IPS DF 6.9 (cell line): ENCODE measurements at regions not wholly inside any gene's neighbourhood (a gene's known extent, or its start where the extent isn't known, plus 50 kb on each side); places are given as distances from the start of the nearest gene placed in this dataset.
"Not testable (repeated sequence)": the region's sequence is repeated elsewhere in the genome, so short reads cannot be mapped to it uniquely, and the experiment has no call there.

Source experiments
- DNase-seq: peaks from one replicate; pipeline ENCODE4 v3.0.0-alpha.2; 2013; ENCODE audit warnings: low read depth, low spot score
- H3K27ac ChIP-seq: one replicate; pipeline ENCODE4 v1.5.1; 2013; ENCODE audit warnings: low read length, control low read depth
- H3K27me3 ChIP-seq: 2 replicates; pipeline ENCODE4 v1.6.1; 2013; ENCODE audit warnings: mild to moderate bottlenecking, low read length; ENCODE audit not compliant: control insufficient read depth, insufficient read depth
- H3K36me3 ChIP-seq: 2 replicates; pipeline ENCODE4 v1.6.1; 2013; ENCODE audit warnings: low read length; ENCODE audit not compliant: control insufficient read depth, insufficient read depth
- H3K4me1 ChIP-seq: 2 replicates; pipeline ENCODE4 v1.6.1; 2013; ENCODE audit warnings: low read length; ENCODE audit not compliant: control insufficient read depth, insufficient read depth
- H3K4me3 ChIP-seq: 2 replicates; pipeline ENCODE4 v1.5.1; 2013; ENCODE audit warnings: mild to moderate bottlenecking, low read length
- H3K9me3 ChIP-seq: 2 replicates; pipeline ENCODE4 v1.6.1; 2013; ENCODE audit warnings: low read length, inconsistent platforms; ENCODE audit not compliant: control insufficient read depth, insufficient read depth
- WGBS: extraction: QIAGEN DNeasy Blood & Tissue Kit; methylation state at CpG from one replicate; pipeline ENCODE4 v1.1.7; 2013; ENCODE audit warnings: mixed read lengths, missing lambda C conversion rate; ENCODE audit not compliant: insufficient read length, insufficient coverage; 5-methylcytosine and 5-hydroxymethylcytosine counted together

GRCh38 chr14:56000846-56001245, 117.4 kb upstream of the PELI2 start:
- no peak for DNase-seq
- H3K36me3 ChIP-seq: no peaks in the 10 kb centered on the region
- no peaks in the 10 kb centered on the region for H3K9me3 ChIP-seq
- no peak overlapping the region for H3K27ac ChIP-seq
- H3K4me1 ChIP-seq: 0 out of 2 replicates have a peak, but pooled peaks cover 1% of the 10 kb centered on the region
- H3K27me3 ChIP-seq: no peaks in the 10 kb centered on the region
- no CpG with 5 or more reads among the region's 3 CpGs for WGBS
- H3K4me3 ChIP-seq: no peak overlapping the region

- WGBS: no CpG with 5 or more reads among the region's 7 CpGs
- Histone ChIP-seq H3K9me3 (no peaks in the 10 kb centered on the region), H3K4me1 (0 out of 2 replicates have a peak, but pooled peaks cover 1% of the 10 kb centered on the region), H3K4me3 (no peak overlapping the region), H3K36me3 (no peaks in the 10 kb centered on the region), H3K27me3 (no peaks in the 10 kb centered on the region), H3K27ac (no peak overlapping the region)
- no peak for DNase-seq
Measured at GRCh38 chr14:56002342-56002741, 115.9 kb upstream of the PELI2 start.

DNA sequence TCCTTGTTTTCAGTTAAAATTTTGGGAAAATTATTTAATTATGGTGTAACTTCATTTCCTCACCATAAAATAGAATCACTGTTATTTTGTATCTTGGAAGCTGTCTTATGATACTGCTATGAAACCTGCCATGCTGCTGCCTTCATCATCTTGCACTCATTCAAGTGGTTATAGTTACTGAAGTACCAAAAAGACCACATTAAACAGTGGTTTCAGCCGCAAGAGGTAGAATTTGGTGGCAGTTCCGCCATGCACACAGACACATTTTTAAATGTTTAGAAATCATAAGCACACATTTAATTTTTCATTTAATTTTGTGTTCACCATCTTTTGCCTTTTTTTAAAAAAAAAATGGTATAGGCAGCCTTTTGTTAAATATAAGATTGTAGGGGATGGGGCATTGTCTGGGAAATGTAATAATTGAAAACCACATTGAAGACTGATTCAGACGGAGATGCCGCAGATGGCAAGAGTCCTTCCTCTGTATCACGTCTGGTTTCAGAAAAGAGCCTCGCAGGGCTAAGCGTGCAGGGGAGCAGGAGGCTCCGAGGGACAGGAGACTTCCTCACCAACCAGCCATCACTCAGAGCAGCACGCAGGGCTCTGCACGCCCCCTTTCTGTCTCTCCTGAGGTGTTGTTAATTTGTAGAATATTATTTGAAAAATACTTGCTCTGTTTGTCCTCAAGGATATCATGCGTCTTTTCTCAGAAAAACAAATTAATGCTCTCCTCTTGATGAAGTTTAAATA, 115.2 kb upstream of the PELI2 start:
- H3K27ac ChIP-seq: no peak overlapping the region
- H3K4me1 ChIP-seq: 0 out of 2 replicates have a peak, but pooled peaks cover 1% of the 10 kb centered on the region
- WGBS: no CpG with 5 or more reads among the region's 11 CpGs
- DNase-seq: no peak
- H3K9me3 ChIP-seq: no peaks in the 10 kb centered on the region
- no peaks in the 10 kb centered on the region for H3K36me3 ChIP-seq
- no peak overlapping the region for H3K4me3 ChIP-seq
- no peaks in the 10 kb centered on the region for H3K27me3 ChIP-seq

DNA sequence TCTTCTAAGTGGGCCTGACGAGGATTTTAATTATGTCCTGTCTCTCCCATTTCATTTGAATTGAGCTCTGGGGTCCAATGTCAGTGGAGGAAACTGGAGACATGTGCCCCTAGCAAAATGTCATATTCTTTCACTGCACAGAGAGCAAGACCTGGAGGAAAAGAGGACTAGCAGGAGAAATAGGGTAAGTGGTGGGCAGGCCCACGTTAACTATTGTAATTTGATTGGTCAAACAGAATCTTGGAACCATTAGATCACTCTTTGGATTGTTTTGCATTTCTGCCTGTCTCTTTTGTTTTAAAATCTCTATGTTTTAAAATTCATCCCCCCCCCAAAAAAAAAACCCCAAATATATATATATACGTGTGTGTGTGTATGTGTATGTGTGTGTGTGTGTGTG, 113.9 kb upstream of the PELI2 start:
- Histone ChIP-seq H3K27ac (no peak overlapping the region), H3K27me3 (no peaks in the 10 kb centered on the region), H3K9me3 (no peaks in the 10 kb centered on the region), H3K4me3 (no peak overlapping the region), H3K36me3 (no peaks in the 10 kb centered on the region), H3K4me1 (0 out of 2 replicates have a peak, but pooled peaks cover 1% of the 10 kb centered on the region)
- no peak for DNase-seq
- no CpG with 5 or more reads among the region's 3 CpGs for WGBS

GRCh38 chr14:56004786-56005185, 113.4 kb upstream of the PELI2 start:
- H3K4me3 ChIP-seq: no peak overlapping the region
- H3K27ac ChIP-seq: no peak overlapping the region
- H3K27me3 ChIP-seq: no peaks in the 10 kb centered on the region
- H3K36me3 ChIP-seq: no peaks in the 10 kb centered on the region
- DNase-seq: no peak
- no CpG with 5 or more reads among the region's 14 CpGs for WGBS
- H3K9me3 ChIP-seq: no peaks in the 10 kb centered on the region
- 0 out of 2 replicates have a peak, but pooled peaks cover 1% of the 10 kb centered on the region for H3K4me1 ChIP-seq

DNA sequence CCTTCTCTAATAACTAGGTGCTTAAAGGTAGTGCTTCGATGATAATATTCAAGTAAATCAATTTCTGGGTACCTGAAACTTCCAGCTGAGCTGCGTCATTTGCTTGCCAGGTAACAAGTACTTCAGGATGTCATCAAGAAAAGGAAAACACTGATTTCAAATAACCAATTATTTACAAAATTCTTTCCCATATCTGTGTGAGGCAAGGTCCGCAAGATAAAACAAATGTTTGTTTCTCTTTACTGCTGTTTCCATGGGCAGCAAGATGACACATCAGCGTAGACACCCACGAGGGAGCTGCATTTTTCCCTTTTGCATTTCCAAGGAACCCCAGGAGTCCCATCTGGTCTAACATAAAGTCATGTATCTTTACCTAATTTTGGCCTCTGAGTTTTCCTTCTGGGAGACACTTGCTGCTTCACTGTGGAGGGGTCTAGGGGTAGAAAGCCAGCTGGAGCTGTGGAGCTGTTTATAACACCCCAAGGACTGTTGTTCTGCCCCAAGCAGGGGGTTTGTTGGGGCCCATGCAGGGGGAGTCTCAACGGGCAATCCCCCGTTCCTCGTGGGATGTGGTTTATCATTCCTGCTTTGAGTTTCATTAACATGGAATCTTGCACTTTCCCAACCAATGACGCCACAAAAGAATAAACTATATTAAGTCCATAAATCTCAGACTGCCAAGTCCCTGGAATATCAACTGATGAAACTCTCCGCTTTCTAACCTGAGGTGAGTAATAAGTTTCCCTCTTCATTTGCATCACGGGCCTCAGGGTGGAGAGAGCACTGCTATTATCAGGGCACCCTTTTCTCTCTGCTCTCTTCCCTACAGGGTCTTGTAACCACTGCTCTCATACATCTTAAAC, 112.8 kb upstream of the PELI2 start:
- Histone ChIP-seq H3K27me3 (no peaks in the 10 kb centered on the region), H3K4me3 (no peak overlapping the region), H3K36me3 (no peaks in the 10 kb centered on the region), H3K9me3 (no peaks in the 10 kb centered on the region), H3K4me1 (0 out of 2 replicates have a peak, but pooled peaks cover 1% of the 10 kb centered on the region), H3K27ac (no peak overlapping the region)
- no CpG with 5 or more reads among the region's 11 CpGs for WGBS
- DNase-seq: peak; percentile 13

GRCh38 chr14:56007491-56007890, 110.7 kb upstream of the PELI2 start:
- H3K36me3 ChIP-seq, H3K4me1 ChIP-seq, H3K27ac ChIP-seq, H3K4me3 ChIP-seq, H3K9me3 ChIP-seq, DNase-seq, H3K27me3 ChIP-seq: not testable (repeated sequence)
- WGBS: no CpG with 5 or more reads among the region's 5 CpGs

- no peaks in the 10 kb centered on the region for H3K9me3 ChIP-seq
- WGBS: no CpG with 5 or more reads among the region's 1 CpG
- no peaks in the 10 kb centered on the region for H3K27me3 ChIP-seq
- H3K4me3 ChIP-seq: no peak overlapping the region
- 0 out of 2 replicates have a peak, but pooled peaks cover 1% of the 10 kb centered on the region for H3K4me1 ChIP-seq
- DNase-seq: no peak
- H3K27ac ChIP-seq: no peak overlapping the region
- H3K36me3 ChIP-seq: no peaks in the 10 kb centered on the region
Measured at GRCh38 chr14:56008150-56008549, 110.1 kb upstream of the PELI2 start.

DNA sequence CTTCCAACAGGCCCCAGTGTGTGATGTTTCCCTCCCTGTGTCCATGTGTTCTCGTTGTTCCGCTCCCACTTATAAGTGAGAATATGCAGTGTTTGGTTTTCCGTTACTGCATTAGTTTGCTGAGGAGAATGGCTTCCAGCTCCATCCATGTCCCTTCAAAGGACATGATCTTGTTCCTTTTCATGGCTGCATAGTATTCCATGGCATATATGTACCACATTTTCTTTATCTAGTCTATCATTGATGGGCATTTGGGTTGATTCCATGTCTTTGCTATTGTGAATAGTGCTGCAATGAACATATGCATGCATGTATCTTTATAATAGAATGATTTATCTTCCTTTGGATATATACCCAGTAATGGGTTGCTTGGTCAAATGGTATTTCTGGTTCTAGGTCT, 109.5 kb upstream of the PELI2 start:
- not testable (repeated sequence) for H3K27ac ChIP-seq, H3K4me3 ChIP-seq, H3K36me3 ChIP-seq, H3K9me3 ChIP-seq, DNase-seq, H3K4me1 ChIP-seq, H3K27me3 ChIP-seq
- WGBS: no CpG with 5 or more reads among the region's 3 CpGs

DNA sequence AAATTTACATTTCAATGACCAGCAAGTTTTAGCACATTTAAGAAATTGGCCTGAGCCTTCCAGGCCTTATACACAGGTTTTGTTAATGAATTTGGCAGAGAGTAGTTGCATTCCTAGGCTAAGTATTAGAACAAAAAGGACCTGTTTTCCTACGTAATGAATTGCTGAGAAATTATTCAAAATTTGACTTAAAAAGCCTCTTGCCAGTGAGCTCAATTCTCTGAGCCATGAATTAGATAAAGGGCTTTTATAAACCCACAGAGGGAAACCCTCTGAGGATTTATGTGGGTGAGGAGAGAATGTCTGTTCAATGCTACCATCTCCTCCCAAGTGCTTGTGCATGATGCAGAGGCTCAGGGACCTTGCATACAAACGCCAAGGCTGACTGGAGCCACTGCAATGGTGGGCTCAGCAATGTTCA, 94.5 kb upstream of the PELI2 start:
- H3K9me3 ChIP-seq: no peaks in the 10 kb centered on the region
- no peak overlapping the region for H3K4me3 ChIP-seq
- DNase-seq: no peak
- H3K4me1 ChIP-seq: no peaks in the 10 kb centered on the region
- no peaks in the 10 kb centered on the region for H3K36me3 ChIP-seq
- WGBS: no CpG with 5 or more reads among the region's 2 CpGs
- no peaks in the 10 kb centered on the region for H3K27me3 ChIP-seq
- H3K27ac ChIP-seq: no peak overlapping the region
